HG02610 (cell line): ENCODE measurements at regions not wholly inside any gene's neighbourhood (a gene's known extent, or its start where the extent isn't known, plus 50 kb on each side); places are given as distances from the start of the nearest gene placed in this dataset.
"Not testable (repeated sequence)": the region's sequence is repeated elsewhere in the genome, so short reads cannot be mapped to it uniquely, and the experiment has no call there.

Experiments used
- ATAC-seq: cut with Tn5 transposase; IDR thresholded peaks from one replicate; pipeline ENCODE4 v1.9.1; 2021; ENCODE audit warnings: mild to moderate bottlenecking, moderate library complexity; ENCODE audit not compliant: unreplicated experiment

DNA sequence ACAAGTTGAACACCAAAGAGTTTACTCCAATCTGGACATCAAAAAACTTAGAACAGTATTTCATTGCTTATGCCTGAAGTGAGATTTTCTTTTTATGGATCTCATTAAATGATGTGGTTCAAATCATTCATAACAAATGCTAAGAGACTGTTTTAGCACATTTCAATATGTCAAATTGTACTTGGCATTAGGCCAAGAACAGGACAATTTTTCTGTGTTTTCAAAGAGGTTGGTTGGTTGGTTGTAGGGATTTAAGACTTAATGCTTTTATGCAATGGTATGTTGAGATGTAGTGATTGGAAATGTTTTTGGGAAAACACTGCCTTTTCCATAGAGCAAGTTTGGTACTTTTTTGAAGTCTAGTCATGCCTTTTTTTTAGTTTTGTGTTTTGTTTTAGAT is 510.4 kb downstream of the ZNF674 start:
- ATAC-seq, result no peak

DNA sequence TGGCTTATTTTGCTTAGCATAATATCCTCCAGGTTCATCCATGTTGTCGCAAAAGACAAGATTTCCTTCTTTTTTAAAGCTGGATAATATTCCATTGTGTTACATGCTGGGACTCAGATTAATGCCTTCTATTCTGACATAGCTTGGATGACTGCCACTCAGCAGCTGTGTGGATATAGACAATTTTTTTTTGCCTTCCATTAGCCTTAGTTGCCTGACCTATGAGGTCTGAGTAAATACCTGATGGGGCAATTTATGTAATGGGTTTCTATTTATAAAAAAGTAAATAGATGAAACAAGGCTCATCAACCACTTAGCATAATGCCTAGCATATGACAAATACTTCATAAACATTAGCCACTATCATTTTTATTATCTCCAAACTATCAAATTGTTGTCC is 515.4 kb downstream of the ZNF674 start:
- ATAC-seq, result no peak

DNA sequence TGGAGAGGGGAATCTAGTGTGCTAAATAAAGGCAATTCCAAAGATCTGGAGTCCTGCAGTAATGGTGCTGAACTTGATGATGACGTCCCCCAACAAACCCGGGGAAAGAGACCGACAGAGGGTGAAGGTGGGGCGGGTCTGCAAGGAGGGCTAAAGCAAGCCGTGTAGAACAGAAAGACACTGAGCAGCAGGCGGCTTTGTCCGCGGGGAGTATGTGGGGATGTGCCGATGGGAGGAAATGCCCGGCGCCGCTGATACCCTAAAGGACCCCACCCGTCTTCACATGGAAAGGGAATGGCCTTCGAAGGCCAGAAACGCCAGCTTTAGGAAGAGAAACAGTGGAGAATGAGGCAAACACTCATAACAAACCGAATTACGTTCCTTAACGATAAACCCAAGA is 528.9 kb downstream of the ZNF674 start:
- ATAC-seq, result no peak

DNA sequence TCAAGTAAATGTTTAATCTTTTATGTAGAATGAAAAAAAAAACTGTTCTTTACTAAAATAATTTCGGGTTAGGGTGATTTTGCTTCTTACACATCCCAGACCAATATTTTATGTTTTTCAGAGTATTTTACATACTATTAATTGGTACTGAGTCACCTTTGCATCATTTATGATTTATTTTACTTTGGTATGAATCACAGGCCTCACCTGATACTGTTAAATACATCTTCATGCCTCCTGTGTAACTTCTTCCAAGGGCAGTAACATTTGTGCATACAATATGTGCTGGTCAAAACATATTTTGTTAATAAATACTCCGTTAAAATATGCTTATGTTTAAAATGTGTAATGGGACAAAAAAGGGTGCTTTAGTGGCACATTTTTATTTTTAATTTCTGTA is 529.6 kb downstream of the ZNF674 start:
- ATAC-seq, result no peak

DNA sequence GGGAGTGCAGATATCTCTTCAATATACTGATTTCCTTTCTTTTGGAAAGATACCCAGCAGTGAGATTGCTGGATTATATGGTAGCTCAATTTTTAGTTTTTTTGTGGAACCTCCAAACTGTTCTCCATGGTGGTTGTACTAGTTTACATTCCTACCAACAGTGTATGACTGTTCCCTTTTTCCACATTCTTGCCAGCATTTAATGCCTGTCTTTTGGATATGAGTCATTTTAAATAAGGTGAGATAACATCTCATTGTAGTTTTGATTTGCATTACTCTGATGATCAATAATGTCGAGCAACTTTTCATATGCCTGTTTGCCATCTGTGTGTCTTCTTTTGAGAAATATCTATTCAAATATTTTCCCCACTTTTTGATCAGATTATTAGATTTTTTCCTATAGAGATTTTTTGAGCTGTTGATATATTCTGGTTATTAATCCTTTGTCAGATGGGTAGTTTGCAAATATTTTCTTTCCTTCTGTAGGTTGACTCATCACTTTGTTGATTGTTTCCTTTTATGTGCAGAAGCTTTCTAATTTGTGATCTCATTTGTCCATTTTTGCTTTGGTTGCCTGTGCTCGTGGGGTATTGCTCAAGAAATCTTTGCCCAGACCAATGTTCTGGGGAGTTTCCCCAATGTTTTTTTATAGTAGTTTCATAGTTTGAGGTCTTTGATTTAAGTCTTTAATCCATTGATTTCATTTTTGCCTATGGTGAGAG is 552.7 kb downstream of the ZNF674 start:
- ATAC-seq, result no peak

DNA sequence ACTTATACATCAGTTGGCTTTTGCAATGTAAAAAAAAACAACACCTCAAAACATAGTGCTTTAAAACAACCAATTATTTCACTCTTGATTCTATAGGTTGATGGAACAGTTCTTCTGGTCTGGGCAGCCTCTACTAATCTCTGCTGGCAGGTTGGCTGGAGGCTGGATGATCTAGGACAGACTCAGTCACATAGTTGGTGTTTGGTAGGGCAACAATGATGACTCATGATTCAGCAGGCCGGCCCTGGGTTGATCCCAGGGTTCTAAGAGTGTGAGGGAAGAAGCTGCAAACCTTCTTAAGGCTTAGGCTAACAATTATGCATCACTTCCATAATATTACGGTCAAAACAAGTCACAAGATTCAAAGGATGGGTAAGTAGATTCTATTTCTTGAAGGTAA is 558.2 kb downstream of the ZNF674 start:
- no peak for ATAC-seq

DNA sequence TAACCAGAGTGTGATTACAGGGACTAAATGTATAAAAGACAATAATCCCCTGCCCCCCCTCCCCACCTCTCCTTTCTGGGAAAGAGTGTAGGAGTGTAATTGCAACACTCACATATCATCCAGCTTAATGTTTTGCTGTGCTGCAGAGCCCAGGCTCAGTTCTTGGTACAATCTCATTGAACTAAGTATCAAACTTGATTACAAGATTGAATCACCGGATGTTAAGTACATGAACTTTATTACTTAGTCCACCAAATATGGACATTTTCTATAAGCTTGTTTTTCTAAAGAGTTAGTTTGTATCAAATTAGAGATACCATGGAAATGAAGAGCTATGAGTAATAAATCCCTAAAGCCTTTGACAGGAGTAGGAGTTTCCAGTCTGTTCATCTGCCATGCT is 559.1 kb downstream of the ZNF674 start:
- no peak for ATAC-seq

DNA sequence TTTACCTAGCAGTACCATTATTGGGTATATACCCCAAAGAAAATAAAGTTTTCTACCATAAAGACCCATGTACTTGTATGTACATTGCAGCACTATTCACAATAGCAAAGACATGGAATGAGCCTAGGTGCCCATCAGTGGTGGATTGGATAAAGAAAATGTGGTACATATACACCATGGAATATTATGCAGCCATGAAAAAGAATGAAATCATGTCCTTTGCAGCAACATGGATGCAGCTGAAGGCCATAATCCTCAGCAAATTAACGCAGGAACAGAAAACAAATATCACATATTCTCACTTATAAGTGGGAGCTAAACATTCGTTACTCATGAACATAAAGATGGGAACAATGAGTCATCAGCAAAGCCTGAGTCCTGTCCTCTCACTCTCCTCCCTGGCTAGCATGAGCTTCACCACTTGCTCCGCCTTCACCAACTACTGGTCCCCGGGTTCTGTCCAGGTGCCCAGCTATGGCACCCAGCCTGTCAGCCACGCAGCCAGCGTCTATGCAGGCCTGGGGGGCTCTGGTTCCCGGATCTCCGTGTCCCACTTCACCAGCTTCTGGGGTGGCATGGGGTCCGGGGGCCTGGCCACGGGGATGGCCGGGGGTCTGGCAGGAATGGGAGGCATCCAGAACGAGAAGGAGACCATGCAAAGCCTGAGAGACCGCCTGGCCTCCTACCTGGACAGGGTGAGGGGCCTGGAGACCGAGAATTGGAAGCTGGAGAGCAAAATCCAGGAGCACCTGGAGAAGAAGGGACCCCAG is 562.1 kb downstream of the ZNF674 start:
- ATAC-seq, result not testable (repeated sequence)

DNA sequence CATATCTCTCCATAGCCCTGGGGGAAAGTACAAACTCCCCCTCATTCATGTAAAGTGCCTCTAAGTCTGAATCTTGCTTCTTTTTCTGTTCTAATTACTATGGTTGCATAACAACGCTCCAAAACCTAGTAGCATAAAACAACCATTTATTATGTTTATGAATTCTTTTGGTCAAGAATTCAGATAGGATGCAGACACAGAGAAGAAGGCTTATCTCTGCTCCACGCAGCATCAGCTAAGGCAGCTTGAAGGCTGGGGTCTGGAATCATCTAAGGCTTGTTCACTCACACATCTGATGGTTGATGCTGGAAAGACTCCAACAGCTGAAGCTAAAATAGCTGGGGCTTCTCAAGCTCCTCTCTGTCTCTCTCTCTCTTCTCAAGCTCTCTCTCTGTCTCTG is 564.5 kb downstream of the ZNF674 start:
- ATAC-seq, result no peak

DNA sequence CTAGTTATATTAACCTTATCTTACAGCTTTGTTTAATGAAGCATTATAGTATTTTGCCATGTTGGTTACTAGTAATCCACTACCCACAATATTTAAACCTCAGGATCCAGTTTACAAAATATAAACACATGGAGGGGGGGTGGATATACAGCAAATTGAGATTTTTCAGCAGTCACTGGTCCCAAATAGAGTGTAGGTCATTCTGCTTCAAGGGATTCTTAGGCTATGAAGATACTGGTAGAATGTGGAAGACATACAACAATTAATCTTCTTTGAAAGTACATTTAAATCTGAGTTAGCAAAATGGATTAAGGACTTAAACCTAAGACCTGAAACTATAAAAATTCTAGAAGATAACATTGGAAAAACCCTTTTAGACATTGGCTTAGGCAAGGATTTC is 569.6 kb downstream of the ZNF674 start:
- no peak for ATAC-seq

DNA sequence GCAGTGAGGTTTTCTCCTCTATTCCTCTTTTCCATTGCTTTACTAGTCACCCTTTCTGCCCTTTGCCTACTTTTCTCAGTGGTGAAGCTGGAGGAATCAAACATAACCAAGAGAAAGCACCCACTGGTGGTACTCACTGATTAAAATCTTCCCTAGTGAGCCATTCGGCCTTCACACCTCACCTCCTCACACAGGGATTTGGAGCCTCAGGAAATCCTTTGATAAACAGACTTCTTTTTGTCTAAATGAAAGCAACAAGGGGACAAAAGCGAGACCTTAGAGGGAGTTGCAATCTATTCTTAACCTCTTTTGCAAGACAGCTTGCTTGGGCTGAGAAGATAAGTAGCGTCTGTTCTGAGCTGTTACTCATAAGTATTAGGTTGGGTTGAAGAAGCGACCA is 572.6 kb downstream of the ZNF674 start:
- ATAC-seq, result no peak

DNA sequence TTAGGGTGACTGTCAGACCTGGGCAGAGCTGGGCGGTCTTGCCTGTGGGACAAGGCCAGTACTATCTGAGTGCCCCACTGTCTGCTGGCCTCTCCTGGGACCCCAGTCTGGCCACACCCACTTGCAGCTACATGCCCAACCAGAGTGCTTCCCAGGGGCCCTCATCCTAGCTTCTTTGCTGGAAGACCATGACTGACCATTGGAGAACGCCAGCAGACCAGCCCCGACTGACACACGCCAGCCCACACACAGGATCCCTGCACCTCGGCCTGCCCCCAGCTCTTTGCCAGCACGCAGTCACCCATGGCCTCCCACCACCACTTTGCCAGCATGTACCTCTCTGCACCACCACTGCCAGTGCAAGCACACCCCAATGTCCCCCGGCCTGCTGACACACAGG is 585.7 kb downstream of the ZNF674 start:
- ATAC-seq, result no peak

DNA sequence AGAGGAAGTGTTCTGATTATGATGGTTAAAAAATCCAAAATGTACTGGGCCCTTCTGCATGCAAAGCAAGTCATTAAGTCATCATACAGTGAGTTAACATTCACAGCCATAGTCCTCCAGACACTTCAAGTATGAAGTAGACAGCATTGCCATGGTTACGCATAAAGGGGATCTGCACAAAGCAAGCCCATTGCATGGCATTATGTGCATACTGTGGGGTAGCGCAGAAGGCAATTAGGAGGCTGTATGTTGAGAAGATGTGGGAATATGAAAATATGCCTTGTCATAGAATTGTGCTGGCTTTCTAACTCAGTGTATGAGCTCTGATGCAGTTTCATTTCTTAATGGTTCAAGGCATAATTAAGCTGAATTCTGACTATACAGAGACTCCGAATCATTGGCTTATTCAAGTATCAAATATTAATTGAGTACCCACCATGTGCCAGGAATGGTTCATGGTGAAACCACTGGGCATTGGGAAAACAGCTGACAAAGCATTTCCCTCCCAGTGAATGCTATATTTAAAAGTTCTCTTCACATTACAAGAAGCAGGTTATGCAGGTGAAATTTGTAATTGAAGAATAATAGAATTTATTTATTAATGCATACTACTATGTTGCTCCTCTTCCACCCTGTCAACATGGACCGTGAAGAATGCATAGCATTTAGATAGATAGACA is 588.9 kb downstream of the ZNF674 start:
- ATAC-seq, result no peak

DNA sequence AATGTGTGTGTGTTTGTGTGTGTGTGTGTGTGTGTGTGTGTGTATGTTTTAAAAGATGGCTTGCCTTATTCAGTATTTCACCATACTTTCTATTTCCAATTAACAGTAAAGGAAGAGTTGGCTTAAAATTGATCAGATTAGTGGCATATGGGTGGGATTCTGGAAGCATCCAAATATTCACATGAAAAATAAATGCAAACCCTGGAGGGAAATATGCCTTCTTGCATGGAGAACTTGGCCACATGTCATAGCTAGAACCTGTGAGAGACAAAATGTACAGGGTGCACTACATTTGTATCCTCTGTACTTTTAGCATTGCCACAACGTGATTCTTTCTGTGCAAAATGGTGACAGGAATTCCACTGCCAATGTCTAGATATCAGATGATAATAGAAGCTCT is 589.6 kb downstream of the ZNF674 start:
- ATAC-seq, result no peak

DNA sequence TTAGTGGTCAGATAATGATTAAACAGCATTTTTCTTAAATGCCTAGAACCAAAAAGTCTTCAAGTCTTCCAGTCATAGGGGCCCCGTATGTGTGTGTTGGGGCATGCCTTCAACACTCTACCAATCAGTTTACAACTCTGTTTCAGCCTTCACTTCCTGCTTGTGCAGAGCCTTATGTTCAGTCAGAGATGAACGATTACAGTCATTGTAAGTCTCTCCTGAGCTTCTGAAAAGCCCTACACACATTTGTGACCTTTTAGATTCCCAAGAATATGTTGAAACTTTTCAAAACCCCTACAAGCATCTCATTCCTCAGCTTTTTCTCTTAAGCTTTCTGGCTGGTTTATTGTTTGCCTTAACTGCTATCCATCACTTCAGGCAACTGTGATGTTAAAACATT is 591.2 kb downstream of the ZNF674 start:
- no peak for ATAC-seq

DNA sequence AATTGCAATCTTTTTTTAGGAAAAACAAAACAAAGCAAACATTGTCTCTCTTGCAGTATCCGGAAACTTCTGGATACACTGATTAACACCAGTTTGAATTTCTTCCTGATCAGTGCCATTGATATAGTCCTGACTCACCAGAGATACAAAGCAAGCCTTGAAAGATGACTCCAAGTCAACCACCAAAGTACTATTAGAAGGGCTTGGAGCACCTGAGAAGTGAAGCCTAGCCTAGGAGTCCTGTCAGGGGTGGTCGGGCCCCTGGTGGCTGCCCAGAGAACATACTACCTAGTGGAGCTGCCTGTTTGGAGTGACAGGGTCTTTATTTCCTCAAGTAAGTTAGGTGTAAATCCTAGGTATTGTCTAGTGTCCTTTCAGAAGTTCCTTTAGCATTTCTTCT is 593.2 kb downstream of the ZNF674 start:
- no peak for ATAC-seq

DNA sequence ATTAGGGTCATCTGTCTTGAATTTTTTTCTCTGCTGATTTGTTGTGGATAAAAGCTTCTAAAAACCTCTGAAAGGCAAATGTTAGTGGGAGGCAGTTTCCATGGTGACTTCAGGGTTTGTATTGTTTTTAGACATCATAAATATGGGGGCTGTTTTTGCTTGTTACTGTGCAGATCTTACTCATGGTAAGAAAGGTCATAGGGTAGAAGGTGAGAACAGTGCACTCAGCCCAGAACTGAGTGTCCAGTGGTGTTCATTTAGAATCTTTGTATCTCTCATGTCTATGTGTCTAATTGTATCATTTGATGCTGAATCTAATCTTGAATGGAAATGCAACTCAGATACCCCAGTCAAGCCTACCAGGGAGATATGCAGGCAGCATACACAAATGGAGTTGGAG is 609.8 kb downstream of the ZNF674 start:
- ATAC-seq, result no peak

DNA sequence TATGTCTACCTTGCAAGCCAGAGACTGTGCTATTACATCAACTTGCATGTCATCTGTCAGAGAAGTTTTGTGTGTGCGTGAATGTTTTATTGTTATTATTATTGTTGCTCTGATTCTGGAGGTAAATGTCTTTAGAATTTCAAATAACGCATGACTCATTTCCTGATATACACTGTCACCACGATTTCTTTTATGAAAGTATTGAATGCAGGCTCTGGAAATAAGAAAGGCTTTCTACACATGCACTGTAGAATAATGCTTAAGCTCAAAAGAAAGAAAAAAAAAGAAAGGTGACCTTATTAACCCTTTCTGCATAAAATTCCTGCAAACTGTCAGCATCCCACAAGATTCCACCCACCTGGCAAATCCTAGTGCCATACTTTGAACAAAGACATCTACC is 632.9 kb downstream of the ZNF674 start:
- ATAC-seq, result no peak

DNA sequence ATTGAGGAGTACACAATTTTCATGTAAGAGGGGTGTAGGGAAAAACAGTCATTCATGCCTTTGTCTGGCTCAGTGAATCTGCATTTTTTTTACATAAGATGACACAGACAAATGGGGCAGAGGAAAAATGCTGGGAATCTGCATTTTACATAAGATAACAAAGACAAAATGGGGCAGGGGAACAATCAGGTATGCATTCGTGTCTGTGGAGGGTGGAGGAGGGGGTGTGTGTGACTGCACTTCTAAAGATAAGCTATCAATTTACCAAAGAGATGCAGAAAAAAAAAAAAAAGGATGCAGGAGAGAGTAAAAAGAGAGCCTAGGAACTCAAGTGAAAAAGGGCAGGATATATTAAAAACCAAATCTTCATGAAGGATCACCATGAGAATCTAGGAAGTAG is 637.4 kb downstream of the ZNF674 start:
- ATAC-seq, result no peak

DNA sequence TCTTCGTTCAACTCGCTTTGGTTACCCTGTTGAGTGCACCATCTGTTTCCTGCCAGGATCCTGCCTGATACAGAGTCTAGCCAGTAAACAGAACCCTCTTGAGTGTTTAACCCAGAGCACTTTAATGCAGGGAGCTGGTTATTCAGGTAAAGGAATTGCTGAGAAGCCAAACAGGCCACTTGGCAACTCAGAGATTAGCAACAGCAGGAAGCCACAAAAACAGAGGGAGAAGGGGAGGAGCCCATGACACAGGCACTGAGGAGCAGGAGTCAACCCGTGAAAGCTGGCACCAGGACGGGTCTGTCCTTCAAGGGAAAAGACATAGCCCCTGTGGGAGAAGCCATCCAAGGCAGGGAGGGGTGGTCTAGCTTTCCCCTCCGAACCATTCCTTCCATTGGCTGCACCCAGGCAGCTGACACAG is 641.4 kb downstream of the ZNF674 start:
- no peak for ATAC-seq

DNA sequence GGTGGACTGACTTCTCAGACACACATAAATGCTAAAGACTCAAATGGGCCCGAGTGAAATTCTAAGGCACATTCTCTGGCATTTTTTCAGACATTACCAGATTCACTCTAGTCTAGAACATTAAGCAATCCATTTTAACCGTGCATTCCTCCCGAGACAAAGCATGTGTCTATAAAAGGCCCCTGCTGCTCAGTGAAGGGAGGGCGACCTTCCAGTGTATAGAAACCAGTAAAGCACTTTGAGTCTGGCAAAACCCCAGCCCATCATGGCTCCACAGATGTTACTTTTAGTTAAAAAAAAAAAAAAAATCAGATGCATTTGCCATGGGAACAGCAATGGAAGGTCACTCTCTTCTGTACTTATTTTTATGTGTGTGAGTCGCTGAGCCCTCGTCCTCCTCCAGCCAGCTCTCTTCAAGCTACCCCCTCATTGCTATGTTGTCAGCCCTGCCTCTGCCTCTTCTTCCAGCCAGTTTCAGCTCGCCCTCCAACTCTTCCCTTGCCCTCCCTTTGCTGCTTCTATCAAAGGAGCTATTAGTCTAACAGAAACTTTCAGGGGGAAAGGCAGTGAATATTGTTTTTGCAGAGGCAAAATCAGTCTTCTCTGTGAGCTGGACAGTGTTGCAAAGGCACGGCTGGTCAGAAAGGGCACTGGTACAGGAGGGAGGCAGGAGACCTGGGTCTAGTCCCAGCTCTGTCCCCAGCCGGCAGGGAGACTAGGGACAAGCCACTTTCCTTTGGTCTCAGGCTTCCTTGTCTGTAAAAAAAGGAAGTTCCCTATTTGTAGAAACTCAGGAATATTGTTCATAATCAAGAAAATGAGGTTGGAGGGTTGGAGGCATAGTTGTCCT is 644.2 kb downstream of the ZNF674 start:
- no peak for ATAC-seq
